HepG2 (cell line): ENCODE measurements at regions not wholly inside any gene's neighbourhood (a gene's known extent, or its start where the extent isn't known, plus 50 kb on each side); places are given as distances from the start of the nearest gene placed in this dataset.
A peak's percentile ranks its signal among the peaks of the same experiment; 100 is the strongest.

ENCODE experiments used
- CREB1 ChIP-seq, 2 experiments: fragments of 450-650 bp in 1 of 2; IDR thresholded peaks; 2 replicates each; pipeline ENCODE4 v1.6.1; 2016 to 2017; ENCODE audit warnings: control low read depth in 1 of 2, mild to moderate bottlenecking in 1 of 2, missing compliant biosample characterization in 1 of 2, missing genetic modification characterization in 1 of 2
- CREM ChIP-seq, 2 experiments: sonication (generic) in 1 of 2; formaldehyde crosslinking in 1 of 2; IDR thresholded peaks; 2 replicates each; pipeline versions ENCODE4 v1.4.0 to v1.6.1; 2016 to 2020; ENCODE audit warnings: antibody characterized with exemption in 1 of 2, mild to moderate bottlenecking in 1 of 2, missing genetic modification reagents in 1 of 2
- EHMT2 ChIP-seq: fragments of 200-600 bp; sonication (generic); IDR thresholded peaks from 2 replicates; pipeline ENCODE4 v1.7.0; 2017; ENCODE audit warnings: antibody characterized with exemption, low read depth, low read length, borderline replicate concordance
- GZF1 ChIP-seq: sonication (generic); formaldehyde crosslinking; IDR thresholded peaks from 2 replicates; pipeline ENCODE4 v1.5.1; 2020; ENCODE audit warnings: mild to moderate bottlenecking, missing genetic modification reagents
- KAT7 ChIP-seq: IDR thresholded peaks from 2 replicates; pipeline ENCODE4 v1.6.1; 2018; ENCODE audit warnings: borderline replicate concordance, missing compliant biosample characterization
- KLF16 ChIP-seq, 2 experiments: sonication (generic) in 1 of 2; formaldehyde crosslinking in 1 of 2; IDR thresholded peaks; 2 replicates each; pipeline versions ENCODE4 v1.6.1 to v1.8.0; 2016 to 2023; ENCODE audit warnings: missing genetic modification reagents in 2 of 2, missing compliant biosample characterization in 1 of 2
- NONO ChIP-seq, 2 experiments: fragments of 450-650 bp in 1 of 2; sonication (generic) in 1 of 2; formaldehyde crosslinking in 1 of 2; IDR thresholded peaks in 1 of 2; conservative IDR thresholded peaks in 1 of 2; 2 replicates each; pipeline versions ENCODE4 v1.6.1 to v1.8.0; 2017 to 2022; ENCODE audit warnings: mild to moderate bottlenecking in 1 of 2, missing genetic modification reagents in 1 of 2, moderate library complexity in 1 of 2
- NR2F2 ChIP-seq: IDR thresholded peaks from 2 replicates; pipeline ENCODE4 v1.6.1; 2012; ENCODE audit warnings: low read depth, inconsistent platforms, borderline replicate concordance
- RARA ChIP-seq: IDR thresholded peaks from 2 replicates; pipeline ENCODE4 v1.6.1; 2016; ENCODE audit warnings: missing genetic modification reagents, missing compliant biosample characterization
- TARDBP ChIP-seq: sonication (generic); formaldehyde crosslinking; IDR thresholded peaks from 2 replicates; pipeline ENCODE4 v1.8.0; 2022; ENCODE audit warnings: mild to moderate bottlenecking, missing genetic modification reagents
- ZBED4 ChIP-seq: sonication (generic); formaldehyde crosslinking; IDR thresholded peaks from 2 replicates; pipeline ENCODE4 v1.4.0; 2020; ENCODE audit warnings: missing genetic modification reagents, borderline replicate concordance
- ZBTB37 ChIP-seq: sonication (generic); formaldehyde crosslinking; IDR thresholded peaks from 2 replicates; pipeline ENCODE4 v1.4.0; 2020; ENCODE audit warnings: mild to moderate bottlenecking, missing genetic modification reagents
- ZFP36L2 ChIP-seq: sonication (generic); formaldehyde crosslinking; IDR thresholded peaks from 2 replicates; pipeline ENCODE4 v1.4.0; 2020; ENCODE audit warnings: missing genetic modification reagents
- ZKSCAN8 ChIP-seq: IDR thresholded peaks from 2 replicates; pipeline ENCODE4 v1.6.1; 2016; ENCODE audit warnings: borderline replicate concordance, missing genetic modification reagents, missing compliant biosample characterization
- ZNF577 ChIP-seq: sonication (generic); formaldehyde crosslinking; IDR thresholded peaks from 2 replicates; pipeline ENCODE4 v1.4.0; 2020; ENCODE audit warnings: mild to moderate bottlenecking, low read depth, missing genetic modification reagents, borderline replicate concordance
- ZNF614 ChIP-seq: IDR thresholded peaks from 2 replicates; pipeline ENCODE4 v1.6.1; 2018; ENCODE audit warnings: missing biosample characterization, missing genetic modification reagents, inconsistent platforms, borderline replicate concordance
- TF ChIP-seq, protein P1 (sequence below): sonication (generic); formaldehyde crosslinking; IDR thresholded peaks from 2 replicates; pipeline ENCODE4 v1.4.0; 2020; ENCODE audit warnings: low read depth, mild to moderate bottlenecking, missing genetic modification reagents
- TF ChIP-seq, protein P2 (sequence below): sonication (generic); formaldehyde crosslinking; conservative IDR thresholded peaks from 2 replicates; pipeline ENCODE4 v1.4.0; 2020; ENCODE audit warnings: mild to moderate bottlenecking, missing genetic modification reagents, moderate library complexity

- TF ChIP-seq ZKSCAN8 (CRISPR knock-in tag) (peak; percentile 77; the same call in 1 of the 2 replicates), NR2F2 (peak; percentile 61; the same call in 1 of the 2 replicates), ZNF614 (CRISPR knock-in tag) (peak; percentile 65; the same call in 1 of the 2 replicates), ZBTB37 (CRISPR knock-in tag) (no peak), CREM (IDR thresholded peaks at IDR 0.05) (peak; percentile 73), CREM (CRISPR knock-in tag; IDR thresholded peaks at IDR 0.05) (no peak), KAT7 (CRISPR knock-in tag) (no peak), ZBED4 (CRISPR knock-in tag) (no peak), KLF16 (CRISPR knock-in tag; IDR thresholded peaks at IDR 0.05) (peak in 1 of 2 experiments; percentile 68; a peak in 1 of 4 replicates), CREB1 (IDR thresholded peaks at IDR 0.05) (no peak), CREB1 (CRISPR knock-in tag; IDR thresholded peaks at IDR 0.05) (peak; percentile 72), NONO (IDR thresholded peaks at IDR 0.05) (no peak), NONO (CRISPR knock-in tag; conservative IDR thresholded peaks at IDR 0.05) (peak; percentile 74), RARA (CRISPR knock-in tag) (peak; percentile 95), TARDBP (CRISPR knock-in tag) (peak; percentile 84; the same call in 1 of the 2 replicates), GZF1 (CRISPR knock-in tag) (no peak), EHMT2 (0 out of 2 replicates have a peak, but pooled peaks have one; percentile 45), ZFP36L2 (CRISPR knock-in tag) (no peak), ZNF577 (no peak)
- TF ChIP-seq, protein P1, sequence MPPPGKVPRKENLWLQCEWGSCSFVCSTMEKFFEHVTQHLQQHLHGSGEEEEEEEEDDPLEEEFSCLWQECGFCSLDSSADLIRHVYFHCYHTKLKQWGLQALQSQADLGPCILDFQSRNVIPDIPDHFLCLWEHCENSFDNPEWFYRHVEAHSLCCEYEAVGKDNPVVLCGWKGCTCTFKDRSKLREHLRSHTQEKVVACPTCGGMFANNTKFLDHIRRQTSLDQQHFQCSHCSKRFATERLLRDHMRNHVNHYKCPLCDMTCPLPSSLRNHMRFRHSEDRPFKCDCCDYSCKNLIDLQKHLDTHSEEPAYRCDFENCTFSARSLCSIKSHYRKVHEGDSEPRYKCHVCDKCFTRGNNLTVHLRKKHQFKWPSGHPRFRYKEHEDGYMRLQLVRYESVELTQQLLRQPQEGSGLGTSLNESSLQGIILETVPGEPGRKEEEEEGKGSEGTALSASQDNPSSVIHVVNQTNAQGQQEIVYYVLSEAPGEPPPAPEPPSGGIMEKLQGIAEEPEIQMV = no peak
- TF ChIP-seq, protein P2, sequence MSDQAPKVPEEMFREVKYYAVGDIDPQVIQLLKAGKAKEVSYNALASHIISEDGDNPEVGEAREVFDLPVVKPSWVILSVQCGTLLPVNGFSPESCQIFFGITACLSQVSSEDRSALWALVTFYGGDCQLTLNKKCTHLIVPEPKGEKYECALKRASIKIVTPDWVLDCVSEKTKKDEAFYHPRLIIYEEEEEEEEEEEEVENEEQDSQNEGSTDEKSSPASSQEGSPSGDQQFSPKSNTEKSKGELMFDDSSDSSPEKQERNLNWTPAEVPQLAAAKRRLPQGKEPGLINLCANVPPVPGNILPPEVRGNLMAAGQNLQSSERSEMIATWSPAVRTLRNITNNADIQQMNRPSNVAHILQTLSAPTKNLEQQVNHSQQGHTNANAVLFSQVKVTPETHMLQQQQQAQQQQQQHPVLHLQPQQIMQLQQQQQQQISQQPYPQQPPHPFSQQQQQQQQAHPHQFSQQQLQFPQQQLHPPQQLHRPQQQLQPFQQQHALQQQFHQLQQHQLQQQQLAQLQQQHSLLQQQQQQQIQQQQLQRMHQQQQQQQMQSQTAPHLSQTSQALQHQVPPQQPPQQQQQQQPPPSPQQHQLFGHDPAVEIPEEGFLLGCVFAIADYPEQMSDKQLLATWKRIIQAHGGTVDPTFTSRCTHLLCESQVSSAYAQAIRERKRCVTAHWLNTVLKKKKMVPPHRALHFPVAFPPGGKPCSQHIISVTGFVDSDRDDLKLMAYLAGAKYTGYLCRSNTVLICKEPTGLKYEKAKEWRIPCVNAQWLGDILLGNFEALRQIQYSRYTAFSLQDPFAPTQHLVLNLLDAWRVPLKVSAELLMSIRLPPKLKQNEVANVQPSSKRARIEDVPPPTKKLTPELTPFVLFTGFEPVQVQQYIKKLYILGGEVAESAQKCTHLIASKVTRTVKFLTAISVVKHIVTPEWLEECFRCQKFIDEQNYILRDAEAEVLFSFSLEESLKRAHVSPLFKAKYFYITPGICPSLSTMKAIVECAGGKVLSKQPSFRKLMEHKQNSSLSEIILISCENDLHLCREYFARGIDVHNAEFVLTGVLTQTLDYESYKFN (CRISPR knock-in tag) = peak; percentile 92
Measured at GRCh38 chr2:122433123-122433754, 677.8 kb downstream of the TSN start (continued).
